Astrocyte (in vitro differentiated cells and primary cell): ENCODE measurements at regions not wholly inside any gene's neighbourhood (a gene's known extent, or its start where the extent isn't known, plus 50 kb on each side); places are given as distances from the start of the nearest gene placed in this dataset.
"Not testable (repeated sequence)": the region's sequence is repeated elsewhere in the genome, so short reads cannot be mapped to it uniquely, and the experiment has no call there.

ENCODE experiments used
- DNase-seq: peaks from one replicate; pipeline ENCODE4 v3.0.0-alpha.2; 2010; ENCODE audit warnings: low read depth
- FAIRE-seq: peaks from 2 replicates; lab custom pipeline; 2011; peaks lifted over from hg19 to GRCh38; lab: Jason Lieb, UNC
- H2AFZ ChIP-seq: 2 replicates; pipeline ENCODE4 v1.6.0; 2012; ENCODE audit warnings: low read depth, low read length, inconsistent platforms
- H3K27ac ChIP-seq: 2 replicates; pipeline ENCODE4 v1.5.1; 2011; ENCODE audit warnings: low read depth, low read length, inconsistent platforms
- H3K27me3 ChIP-seq: 2 replicates; pipeline ENCODE4 v1.6.0; 2011; ENCODE audit warnings: low read length, inconsistent platforms; ENCODE audit not compliant: insufficient read depth
- H3K36me3 ChIP-seq: 2 replicates; pipeline ENCODE4 v1.5.1; 2011; ENCODE audit warnings: low read length, inconsistent platforms; ENCODE audit not compliant: insufficient read depth
- H3K4me1 ChIP-seq: 2 replicates; pipeline ENCODE4 v1.5.1; 2011; ENCODE audit warnings: low read length, inconsistent platforms; ENCODE audit not compliant: insufficient read depth
- H3K4me2 ChIP-seq: 2 replicates; pipeline ENCODE4 v1.6.0; 2012; ENCODE audit warnings: low read length, inconsistent platforms
- H3K4me3 ChIP-seq: 2 replicates; pipeline ENCODE4 v1.5.1; 2011; ENCODE audit warnings: low read depth, mild to moderate bottlenecking, low read length, inconsistent platforms; ENCODE audit not compliant: insufficient read depth
- H3K79me2 ChIP-seq: 2 replicates; pipeline ENCODE4 v1.6.0; 2012; ENCODE audit warnings: mild to moderate bottlenecking, low read length, inconsistent platforms; ENCODE audit not compliant: insufficient read depth
- H3K9ac ChIP-seq: 2 replicates; pipeline ENCODE4 v1.6.0; 2012; ENCODE audit warnings: mild to moderate bottlenecking, low read length, inconsistent platforms
- H3K9me3 ChIP-seq: 2 replicates; pipeline ENCODE4 v1.5.1; 2012; ENCODE audit warnings: low read depth, mild to moderate bottlenecking, low read length, inconsistent platforms; ENCODE audit not compliant: insufficient read depth
- H4K20me1 ChIP-seq: 2 replicates; pipeline ENCODE4 v1.6.0; 2012; ENCODE audit warnings: low read length, inconsistent platforms; ENCODE audit not compliant: insufficient read depth
- H3K27ac Mint-ChIP-seq: one replicate; pipeline ENCODE4 v1.8.0; 2021; ENCODE audit warnings: mild to moderate bottlenecking, mixed read lengths; ENCODE audit not compliant: unreplicated experiment
- H3K27me3 Mint-ChIP-seq: one replicate; pipeline ENCODE4 v1.8.0; 2021; ENCODE audit warnings: low read depth, mixed read lengths; ENCODE audit not compliant: unreplicated experiment
- H3K36me3 Mint-ChIP-seq: one replicate; pipeline ENCODE4 v1.8.0; 2021; ENCODE audit warnings: low read depth, mixed read lengths; ENCODE audit not compliant: unreplicated experiment
- H3K4me1 Mint-ChIP-seq: one replicate; pipeline ENCODE4 v1.8.0; 2021; ENCODE audit warnings: low read depth, mixed read lengths; ENCODE audit not compliant: unreplicated experiment
- H3K4me3 Mint-ChIP-seq: one replicate; pipeline ENCODE4 v1.8.0; 2021; ENCODE audit warnings: mild to moderate bottlenecking, moderate library complexity, mixed read lengths; ENCODE audit not compliant: unreplicated experiment
- H3K9me3 Mint-ChIP-seq: one replicate; pipeline ENCODE4 v1.8.0; 2021; ENCODE audit warnings: mild to moderate bottlenecking, mixed read lengths; ENCODE audit not compliant: unreplicated experiment
- CTCF ChIP-seq: IDR thresholded peaks from 2 replicates; pipeline ENCODE4 v1.5.1; 2011; ENCODE audit warnings: low read depth, mild to moderate bottlenecking, inconsistent platforms, low read length, moderate library complexity; ENCODE audit not compliant: insufficient read depth
- EZH2 ChIP-seq: IDR thresholded peaks from 2 replicates; pipeline ENCODE4 v1.6.1; 2012; ENCODE audit warnings: mild to moderate bottlenecking, low read length, inconsistent platforms; ENCODE audit not compliant: insufficient read depth

- H3K36me3 ChIP-seq, result no peaks in the 10 kb centered on the region
- DNase-seq, result peak; percentile 95
- H4K20me1 ChIP-seq, result no peaks in the 10 kb centered on the region
- peak; percentile 34 for FAIRE-seq
- no peaks in the 10 kb centered on the region for H3K27me3 Mint-ChIP-seq
- H3K9me3 ChIP-seq, result no peaks in the 10 kb centered on the region
- H3K4me3 ChIP-seq, result no peak overlapping the region
- H2AFZ ChIP-seq, result no peak overlapping the region
- H3K4me1 ChIP-seq, result peaks cover 8% of the 10 kb centered on the region
- no peaks in the 10 kb centered on the region for H3K36me3 Mint-ChIP-seq
- H3K27me3 ChIP-seq, result no peaks in the 10 kb centered on the region
- H3K27ac Mint-ChIP-seq, result peak overlapping the region; percentile 94
- TF ChIP-seq EZH2 (no peak), CTCF (no peak)
- peaks cover 12% of the 10 kb centered on the region for H3K4me1 Mint-ChIP-seq
- H3K9me3 Mint-ChIP-seq, result no peaks in the 10 kb centered on the region
- H3K27ac ChIP-seq, result peak overlapping the region; percentile 74
- peak overlapping the region; percentile 62 for H3K9ac ChIP-seq
- H3K4me2 ChIP-seq, result peak overlapping the region; percentile 37
- H3K4me3 Mint-ChIP-seq, result no peak overlapping the region
- H3K79me2 ChIP-seq, result no peaks in the 10 kb centered on the region
These were observed 57.1 kb upstream of the KMT2E start for GRCh38 chr7:104956753-104957450.

GRCh38 chr7:104958371-104958865 is 55.6 kb upstream of the KMT2E start:
- H3K4me3 Mint-ChIP-seq, result no peak overlapping the region
- no peak for FAIRE-seq
- no peaks in the 10 kb centered on the region for H3K9me3 ChIP-seq
- H3K9ac ChIP-seq, result no peak overlapping the region
- no peaks in the 10 kb centered on the region for H3K9me3 Mint-ChIP-seq
- H2AFZ ChIP-seq, result no peak overlapping the region
- no peak overlapping the region for H3K4me2 ChIP-seq
- no peaks in the 10 kb centered on the region for H3K79me2 ChIP-seq
- no peaks in the 10 kb centered on the region for H3K27me3 Mint-ChIP-seq
- H3K27me3 ChIP-seq, result no peaks in the 10 kb centered on the region
- no peaks in the 10 kb centered on the region for H3K36me3 Mint-ChIP-seq
- TF ChIP-seq CTCF, result no peak
- no peak for TF ChIP-seq EZH2
- H3K27ac ChIP-seq, result no peak overlapping the region
- no peak overlapping the region for H3K4me3 ChIP-seq
- no peaks in the 10 kb centered on the region for H4K20me1 ChIP-seq
- H3K4me1 ChIP-seq, result peaks cover 15% of the 10 kb centered on the region
- peaks cover 19% of the 10 kb centered on the region for H3K4me1 Mint-ChIP-seq
- DNase-seq, result no peak
- H3K27ac Mint-ChIP-seq, result no peak overlapping the region
- no peaks in the 10 kb centered on the region for H3K36me3 ChIP-seq

GRCh38 chr7:104959483-104959882 is 54.5 kb upstream of the KMT2E start:
- H3K4me3 Mint-ChIP-seq, FAIRE-seq, H3K36me3 ChIP-seq, H3K27ac Mint-ChIP-seq, DNase-seq, H3K36me3 Mint-ChIP-seq, H3K9me3 Mint-ChIP-seq, H4K20me1 ChIP-seq, H2AFZ ChIP-seq, H3K27me3 Mint-ChIP-seq, H3K4me3 ChIP-seq, H3K27ac ChIP-seq, H3K9me3 ChIP-seq, H3K4me2 ChIP-seq, H3K79me2 ChIP-seq, H3K9ac ChIP-seq, H3K27me3 ChIP-seq: not testable (repeated sequence)
- H3K4me1 Mint-ChIP-seq, result peaks cover 22% of the 10 kb centered on the region
- H3K4me1 ChIP-seq, result peaks cover 23% of the 10 kb centered on the region
